GM18951 (cell line): ENCODE measurements at regions not wholly inside any gene's neighbourhood (a gene's known extent, or its start where the extent isn't known, plus 50 kb on each side); places are given as distances from the start of the nearest gene placed in this dataset.
"Not testable (repeated sequence)": the region's sequence is repeated elsewhere in the genome, so short reads cannot be mapped to it uniquely, and the experiment has no call there.

Source experiments
- POLR2A ChIP-seq: IDR thresholded peaks from 4 replicates; pipeline ENCODE4 v1.6.1; 2011; ENCODE audit warnings: mild to moderate bottlenecking; ENCODE audit not compliant: insufficient read length, insufficient read depth; ENCODE audit errors: extremely low read depth
- in situ Hi-C: fragments of 300-500 bp; cut with MboI; formaldehyde crosslinking; loops from one replicate; pipeline ENCODE4 v1.12.0; 2022; ENCODE audit warnings: low sequenced_read_pairs, mixed read lengths, inconsistent platforms; ENCODE audit not compliant: unreplicated experiment

DNA sequence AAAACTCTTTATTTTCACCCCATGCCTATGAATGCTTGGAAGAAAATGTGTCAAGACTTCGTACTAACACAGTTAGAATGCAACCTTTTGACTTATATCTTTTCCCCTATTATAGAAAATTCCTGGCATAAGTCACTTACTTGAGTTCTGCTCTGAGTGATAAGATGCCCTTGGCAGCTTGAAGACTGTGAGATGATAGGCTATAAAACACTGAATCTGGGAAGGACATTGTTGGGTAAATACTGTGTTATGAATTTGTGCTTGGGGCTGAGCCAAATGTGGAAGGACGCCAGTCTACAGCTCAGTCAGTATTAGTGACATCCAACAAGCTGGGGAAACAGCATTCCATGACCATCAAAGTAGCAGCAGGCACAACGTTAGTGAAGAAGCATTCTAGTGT lies 368.0 kb upstream of the SGCG start:
- TF ChIP-seq POLR2A = no peak
- in situ Hi-C loops = loop anchor here (25.0 kb wide), 2 partner anchors 200 to 500 kb away; no protein-coding TSS in a partner anchor

- in situ Hi-C loops = loop anchor here (25.0 kb wide), 2 partner anchors 199 to 499 kb away; no protein-coding TSS in a partner anchor
These were observed 367.0 kb upstream of the SGCG start for GRCh38 chr13:22813531-22814377.

DNA sequence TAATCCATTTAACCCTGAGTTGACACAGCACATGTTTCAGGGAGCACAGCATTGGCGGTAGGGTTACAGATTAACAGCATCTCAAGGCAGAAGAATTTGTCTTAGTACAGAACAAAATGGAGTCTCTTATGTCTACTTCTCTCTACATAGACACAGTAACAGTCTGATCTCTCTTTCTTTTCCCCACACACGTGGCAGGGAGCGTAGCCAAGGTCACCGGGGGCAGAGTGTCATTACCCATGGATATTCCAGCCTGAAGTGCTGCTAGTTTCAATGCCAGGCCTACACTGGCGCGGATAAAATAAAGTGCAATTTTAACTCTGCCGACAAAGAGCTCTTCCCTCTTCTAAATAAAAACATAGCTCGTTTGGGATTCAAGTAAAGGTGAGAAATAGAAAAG lies 366.3 kb upstream of the SGCG start:
- in situ Hi-C loops = loop anchor here (25.0 kb wide), 2 partner anchors 198 to 498 kb away; no protein-coding TSS in a partner anchor

- in situ Hi-C loops = loop anchor here (25.0 kb wide), 2 partner anchors 191 to 491 kb away; no protein-coding TSS in a partner anchor
- TF ChIP-seq POLR2A = no peak
These were observed 359.2 kb upstream of the SGCG start for GRCh38 chr13:22821589-22821988.

- in situ Hi-C loops = no loop called here
These were observed 355.6 kb upstream of the SGCG start for GRCh38 chr13:22825186-22825585.

DNA sequence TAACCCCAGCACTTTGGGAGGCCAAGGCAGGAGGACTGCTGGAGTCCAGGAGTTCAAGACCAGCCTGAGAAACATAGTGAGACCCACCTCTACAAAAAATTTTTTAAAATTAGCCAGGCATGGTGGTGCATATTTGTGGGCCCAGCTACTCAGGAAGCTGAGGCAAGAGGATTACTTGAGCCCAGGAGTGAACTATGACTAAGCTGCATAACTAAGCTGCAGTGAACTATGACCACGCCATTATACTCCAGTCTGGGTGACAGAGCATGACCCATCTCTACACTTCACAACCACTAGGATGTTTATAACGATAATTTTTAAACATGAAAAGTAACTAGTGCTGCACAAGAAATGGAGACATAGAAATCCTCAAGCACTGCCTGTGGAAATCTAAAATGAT lies 352.7 kb upstream of the SGCG start:
- TF ChIP-seq POLR2A = no peak
- in situ Hi-C loops = no loop called here

More at GRCh38 chr13:22825186-22825585, 355.6 kb upstream of the SGCG start:
- TF ChIP-seq POLR2A = no peak

- no peak for TF ChIP-seq POLR2A
- in situ Hi-C loops = no loop called here
These were observed 344.3 kb upstream of the SGCG start for GRCh38 chr13:22836475-22836874.

DNA sequence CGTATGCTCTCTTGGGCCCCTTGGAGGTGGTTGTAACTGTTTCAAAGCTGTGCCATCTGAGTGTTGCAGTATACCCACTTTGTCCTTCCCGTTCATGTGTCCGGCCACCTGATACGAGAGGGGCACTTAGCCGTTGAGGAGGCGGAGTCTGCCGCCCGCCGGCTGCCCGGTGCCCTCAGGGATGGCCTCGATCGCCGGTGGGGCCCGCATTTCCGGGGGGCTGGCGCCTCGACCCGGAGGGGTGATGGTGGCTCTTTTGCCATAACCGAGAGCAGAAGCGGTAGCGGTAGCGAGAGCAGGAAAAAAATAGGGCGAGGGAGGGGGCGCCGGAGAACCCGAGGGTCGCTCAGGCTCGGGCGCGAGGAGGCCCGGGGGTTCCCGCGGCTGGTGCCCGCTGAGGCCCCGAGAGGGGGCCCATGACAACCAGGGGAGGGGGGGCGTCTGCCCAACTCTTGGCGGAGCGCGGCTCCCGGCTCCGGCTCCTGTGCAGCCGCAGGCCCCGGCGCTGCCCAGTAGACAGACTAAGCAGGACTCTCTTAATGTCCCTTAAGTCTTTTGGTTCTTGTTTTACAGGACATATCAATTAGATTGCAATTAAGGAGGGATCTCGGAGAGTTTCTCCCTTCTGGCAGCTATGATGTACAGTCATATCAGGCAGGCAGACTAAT lies 342.7 kb upstream of the SGCG start:
- TF ChIP-seq POLR2A = no peak
- in situ Hi-C loops = no loop called here

DNA sequence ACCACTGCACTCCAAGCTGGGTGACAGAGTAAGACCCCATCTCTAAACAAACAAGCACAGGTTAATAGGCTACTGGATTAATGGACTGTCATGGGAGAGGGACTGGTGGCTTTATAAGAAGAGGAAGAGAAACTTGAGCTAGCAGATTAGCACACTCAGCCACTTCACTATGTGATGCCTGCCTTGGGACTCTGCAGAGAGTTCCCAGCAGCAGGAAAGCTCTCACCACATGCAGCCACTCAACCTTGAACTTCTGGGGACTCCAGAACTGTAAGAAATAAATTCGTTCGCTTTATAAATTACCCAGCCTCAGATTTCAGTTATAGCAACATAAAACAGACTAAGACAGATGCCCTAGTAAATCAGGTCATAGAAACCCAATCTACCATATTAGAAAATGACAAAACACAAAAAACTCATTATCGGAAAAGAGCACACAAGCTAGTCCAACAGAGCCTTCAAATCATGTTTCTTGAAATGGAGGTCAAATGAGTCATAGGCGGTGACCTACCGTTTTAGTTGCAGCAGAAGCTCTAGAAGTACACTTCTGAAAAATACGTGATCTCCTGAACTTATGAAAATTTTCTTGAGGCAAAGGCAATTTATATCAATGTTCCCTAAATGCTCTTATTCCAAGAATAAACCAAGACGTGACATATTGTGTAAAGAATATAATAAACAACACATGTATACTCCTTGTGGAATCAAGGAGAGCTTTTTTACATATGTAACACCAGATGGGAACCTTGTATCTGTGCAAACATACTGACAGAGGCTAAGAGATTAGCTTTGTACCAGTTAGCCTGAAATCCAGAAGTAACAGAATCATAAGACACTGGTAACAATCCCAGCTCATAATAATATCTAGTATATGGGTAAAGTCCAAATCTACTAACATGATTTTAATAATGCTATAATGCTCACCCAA lies 340.9 kb upstream of the SGCG start:
- TF ChIP-seq POLR2A = no peak
- in situ Hi-C loops = no loop called here

DNA sequence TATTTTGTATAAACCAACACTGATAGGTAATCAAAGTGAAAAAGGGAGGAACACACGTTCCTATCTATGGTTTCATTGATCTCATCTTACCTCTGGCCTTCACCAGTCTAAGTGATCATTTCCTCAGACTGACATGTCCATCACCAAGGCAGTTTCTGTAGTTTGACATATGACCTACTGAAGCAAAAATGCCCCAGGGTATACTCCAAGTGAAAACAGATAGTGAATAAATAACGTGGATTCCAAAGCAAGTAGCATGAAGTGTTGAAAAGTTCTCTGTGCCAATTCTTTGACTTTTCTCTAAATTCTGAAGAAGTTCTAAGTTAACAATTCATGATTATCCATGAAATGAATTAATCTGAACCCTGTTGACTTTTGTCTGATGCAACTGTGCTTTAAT lies 334.2 kb upstream of the SGCG start:
- no peak for TF ChIP-seq POLR2A
- in situ Hi-C loops = no loop called here

- TF ChIP-seq POLR2A = no peak
These were observed 332.2 kb upstream of the SGCG start for GRCh38 chr13:22848539-22849052.

DNA sequence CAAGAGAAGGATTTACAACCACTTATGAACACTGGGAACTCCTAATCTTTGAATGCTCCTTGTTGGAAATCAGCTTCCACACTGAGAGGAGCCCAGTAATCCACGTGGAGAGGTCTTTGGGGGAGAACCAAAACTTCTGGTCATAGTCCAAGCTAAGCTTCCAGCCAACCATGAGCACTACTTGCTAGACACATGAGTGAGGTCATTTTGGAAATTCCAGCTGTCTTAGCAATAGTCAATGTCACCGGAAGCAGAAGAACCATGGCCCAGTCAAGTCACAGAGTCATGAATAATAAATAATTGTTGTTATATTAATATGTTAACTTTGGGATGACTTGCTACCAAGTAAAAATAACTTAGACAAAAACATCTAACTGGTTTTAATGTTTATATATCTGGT lies 324.9 kb upstream of the SGCG start:
- TF ChIP-seq POLR2A = no peak
- in situ Hi-C loops = no loop called here

More at GRCh38 chr13:22848539-22849052, 332.2 kb upstream of the SGCG start:
- in situ Hi-C loops = no loop called here

- in situ Hi-C loops = not testable (repeated sequence)
These were observed 321.8 kb upstream of the SGCG start for GRCh38 chr13:22858980-22859379.

DNA sequence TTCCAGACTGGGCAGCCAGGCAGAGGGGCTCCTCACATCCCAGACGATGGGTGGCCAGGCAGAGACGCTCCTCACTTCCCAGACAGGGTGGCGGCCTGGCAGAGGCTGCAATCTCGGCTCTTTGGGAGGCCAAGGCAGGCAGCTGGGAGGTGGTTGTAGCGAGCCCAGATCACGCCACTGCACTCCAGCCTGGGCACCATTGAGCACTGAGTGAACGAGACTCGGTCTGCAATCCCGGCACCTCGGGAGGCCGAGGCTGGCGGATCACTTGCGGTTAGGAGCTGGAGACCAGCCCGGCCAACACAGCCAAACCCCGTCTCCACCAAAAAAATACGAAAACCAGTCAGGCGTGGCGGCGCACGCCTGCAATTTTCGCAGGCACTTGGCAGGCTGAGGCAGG lies 321.4 kb upstream of the SGCG start:
- in situ Hi-C loops = not testable (repeated sequence)
